A549 (cell line): ENCODE measurements at regions not wholly inside any gene's neighbourhood (a gene's known extent, or its start where the extent isn't known, plus 50 kb on each side); places are given as distances from the start of the nearest gene placed in this dataset.

Experiments
- ATAC-seq, 2 experiments: fragments of 200-7000 bp in 1 of 2; fragments of >200 bp in 1 of 2; cut with Nextera tagmentation in 1 of 2; cut with Tn5 transposase in 1 of 2; 3 replicates each; pipeline versions ENCODE4 v1.8.0 to v1.9.1; 2018 to 2020; ENCODE audit warnings: mild to moderate bottlenecking in 1 of 2, moderate library complexity in 1 of 2
- CTCF ChIA-PET: fragments of 300-600 bp; sonication (Branson Sonifier 250); formaldehyde crosslinking; extraction: SDS; loops from one replicate; lab custom pipeline; 2021; ENCODE audit warnings: antibody characterized with exemption, inconsistent platforms; lab: Yijun Ruan, JAX
- POLR2A ChIA-PET: fragments of 350-600 bp; formaldehyde crosslinking; extraction: SDS; loops from one replicate; lab custom pipeline; 2021; ENCODE audit warnings: antibody characterized with exemption, inconsistent platforms; lab: Yijun Ruan, JAX
- DNase-seq, 2 experiments: peaks; one replicate each; pipeline versions ENCODE4 v3.0.0 to v3.0.0-alpha.2; 2011 to 2016; ENCODE audit warnings: low read depth in 1 of 2, low spot score in 1 of 2
- FAIRE-seq: peaks from 2 replicates; lab custom pipeline; 2011; peaks lifted over from hg19 to GRCh38; lab: Jason Lieb, UNC
- H3K27ac ChIP-seq, 2 experiments: fragments of >200 bp; sonication (Bioruptor Twin); formaldehyde crosslinking; 3 replicates each; pipeline ENCODE4 v1.5.1; 2016 to 2017
- H3K4me1 ChIP-seq: fragments of >200 bp; sonication (Bioruptor Twin); formaldehyde crosslinking; 3 replicates; pipeline ENCODE4 v1.6.1; 2016
- H3K4me2 ChIP-seq: fragments of >200 bp; sonication (Bioruptor Twin); formaldehyde crosslinking; 3 replicates; pipeline ENCODE4 v1.6.1; 2016
- H3K4me3 ChIP-seq: fragments of >200 bp; sonication (Bioruptor Twin); formaldehyde crosslinking; 3 replicates; pipeline ENCODE4 v1.5.1; 2016
- H3K9me3 ChIP-seq: fragments of >200 bp; sonication (Bioruptor Twin); formaldehyde crosslinking; 3 replicates; pipeline ENCODE4 v1.6.1; 2016
- BCL3 ChIP-seq: fragments of >200 bp; sonication (Bioruptor Twin); formaldehyde crosslinking; IDR thresholded peaks from 3 replicates; pipeline ENCODE4 v1.6.1; 2016
- BHLHE40 ChIP-seq: IDR thresholded peaks from 2 replicates; pipeline ENCODE4 v1.6.1; 2012; ENCODE audit warnings: low read depth, low read length, inconsistent platforms
- CBX2 ChIP-seq: fragments of 200-600 bp; sonication (generic); IDR thresholded peaks from 2 replicates; pipeline ENCODE4 v1.6.1; 2016; ENCODE audit warnings: low read depth, mild to moderate bottlenecking, borderline replicate concordance
- ESRRA ChIP-seq: fragments of 150-350 bp; IDR thresholded peaks from 2 replicates; pipeline ENCODE4 v1.6.1; 2014; ENCODE audit warnings: mild to moderate bottlenecking, low read length, borderline replicate concordance
- FOXS1 ChIP-seq: fragments of 250-450 bp; sonication (Bioruptor Pico); IDR thresholded peaks from 2 replicates; pipeline ENCODE4 v1.5.0; 2020; ENCODE audit warnings: mild to moderate bottlenecking, moderate library complexity
- GATA3 ChIP-seq: IDR thresholded peaks from 2 replicates; pipeline ENCODE4 v1.6.1; 2012; ENCODE audit warnings: borderline replicate concordance
- HMGXB4 ChIP-seq: fragments of 250-450 bp; sonication (Bioruptor Pico); IDR thresholded peaks from 2 replicates; pipeline ENCODE4 v1.5.0; 2021; ENCODE audit warnings: mild to moderate bottlenecking, moderate library complexity, borderline replicate concordance
- HOXA7 ChIP-seq: fragments of 250-450 bp; sonication (Bioruptor Pico); IDR thresholded peaks from 2 replicates; pipeline ENCODE4 v1.5.0; 2020; ENCODE audit warnings: mild to moderate bottlenecking, moderate library complexity
- HOXB13 ChIP-seq: fragments of 250-450 bp; sonication (Bioruptor Pico); IDR thresholded peaks from 2 replicates; pipeline ENCODE4 v1.5.0; 2020; ENCODE audit warnings: low read depth, mild to moderate bottlenecking, moderate library complexity
- HOXB5 ChIP-seq: fragments of 250-450 bp; sonication (Bioruptor Pico); IDR thresholded peaks from 2 replicates; pipeline ENCODE4 v1.5.0; 2020; ENCODE audit warnings: mild to moderate bottlenecking, moderate library complexity
- JUNB ChIP-seq: fragments of >200 bp; sonication (Bioruptor Twin); formaldehyde crosslinking; IDR thresholded peaks from 2 replicates; pipeline ENCODE4 v1.6.1; 2016
- KDM1A ChIP-seq: fragments of 200-600 bp; sonication (generic); IDR thresholded peaks from 2 replicates; pipeline ENCODE4 v1.6.1; 2016; ENCODE audit warnings: low read depth, mild to moderate bottlenecking
- KDM5A ChIP-seq: fragments of 200-600 bp; sonication (generic); IDR thresholded peaks from 2 replicates; pipeline ENCODE4 v1.6.1; 2016; ENCODE audit warnings: antibody characterized with exemption, mild to moderate bottlenecking
- MAFK ChIP-seq: fragments of 450-650 bp; IDR thresholded peaks from 2 replicates; pipeline ENCODE4 v1.6.1; 2014; ENCODE audit not compliant: partially characterized antibody
- MAX ChIP-seq: IDR thresholded peaks from 2 replicates; pipeline ENCODE4 v1.6.1; 2012
- NFE2L2 ChIP-seq: fragments of 150-350 bp; conservative IDR thresholded peaks from 2 replicates; pipeline ENCODE4 v1.6.1; 2014; ENCODE audit warnings: low read length
- NPAS2 ChIP-seq: fragments of 250-450 bp; sonication (Bioruptor Pico); IDR thresholded peaks from 2 replicates; pipeline ENCODE4 v1.8.0; 2022; ENCODE audit warnings: mild to moderate bottlenecking, moderate library complexity, borderline replicate concordance
- PHF8 ChIP-seq: fragments of 200-600 bp; sonication (generic); IDR thresholded peaks from 2 replicates; pipeline ENCODE4 v1.6.1; 2016; ENCODE audit warnings: low read depth, mild to moderate bottlenecking, antibody characterized with exemption, moderate library complexity, borderline replicate concordance
- RAD21 ChIP-seq, 2 experiments: fragments of >200 bp in 1 of 2; sonication (Bioruptor Twin) in 1 of 2; formaldehyde crosslinking in 1 of 2; IDR thresholded peaks in 1 of 2; conservative IDR thresholded peaks in 1 of 2; 2 replicates in 1 of 2; 3 replicates in 1 of 2; pipeline ENCODE4 v1.6.1; 2012 to 2018; ENCODE audit warnings: inconsistent platforms in 1 of 2
- REST ChIP-seq: fragments of 200-600 bp; sonication (generic); IDR thresholded peaks from 2 replicates; pipeline ENCODE4 v1.6.1; 2016; ENCODE audit warnings: antibody characterized with exemption, mild to moderate bottlenecking, moderate library complexity
- SREBF2 ChIP-seq: fragments of 450-650 bp; IDR thresholded peaks from 2 replicates; pipeline ENCODE4 v1.6.1; 2014; ENCODE audit warnings: mild to moderate bottlenecking, moderate library complexity
- TFCP2L1 ChIP-seq: fragments of 250-450 bp; sonication (Bioruptor Pico); IDR thresholded peaks from 2 replicates; pipeline ENCODE4 v1.5.0; 2021; ENCODE audit warnings: mild to moderate bottlenecking
- TP53 ChIP-seq: fragments of 250-450 bp; sonication (Bioruptor Pico); IDR thresholded peaks from 2 replicates; pipeline ENCODE4 v1.5.0; 2021; ENCODE audit warnings: mild to moderate bottlenecking, moderate library complexity
- ZC3H11A ChIP-seq: fragments of 450-650 bp; IDR thresholded peaks from 2 replicates; pipeline ENCODE4 v1.6.1; 2014; ENCODE audit warnings: antibody characterized with exemption, mild to moderate bottlenecking
- ZNF302 ChIP-seq: fragments of 250-450 bp; sonication (Bioruptor Pico); IDR thresholded peaks from 2 replicates; pipeline ENCODE4 v1.9.0; 2021; ENCODE audit warnings: inconsistent platforms, mild to moderate bottlenecking, moderate library complexity
- WGBS: methylation state at CpG from one replicate; pipeline ENCODE4 v1.1.6; 2017; ENCODE audit errors: missing lambda C conversion rate; 5-methylcytosine and 5-hydroxymethylcytosine counted together

- TF ChIP-seq TP53 (CRISPR knock-in tag) (no peak), ESRRA (no peak), REST (no peak), CBX2 (no peak)
These were observed 58.7 kb downstream of the EDN1 start (continued) for GRCh38 chr6:12348530-12349511.

- H3K4me2 ChIP-seq, result no peak overlapping the region
- DNase-seq, result no peak
These were observed 60.5 kb downstream of the EDN1 start for GRCh38 chr6:12350644-12351170.

GRCh38 chr6:12351672-12352071, 61.5 kb downstream of the EDN1 start:
- H3K4me1 ChIP-seq, result peaks cover 53% of the 10 kb centered on the region
- H3K9me3 ChIP-seq, result peaks cover 37% of the 10 kb centered on the region
- POLR2A ChIA-PET, result no interaction called here
- ATAC-seq (no peak), FAIRE-seq (no peak), DNase-seq (no peak)
- H3K27ac ChIP-seq, result peak overlapping the region; percentile 85 to 88
- CTCF ChIA-PET, result no interaction called here
- H3K4me2 ChIP-seq, result no peak overlapping the region
- no peak overlapping the region for H3K4me3 ChIP-seq
- TF ChIP-seq KDM1A (no peak), GATA3 (no peak), BCL3 (no peak), KDM5A (no peak), MAFK (no peak), MAX (no peak), FOXS1 (CRISPR knock-in tag) (no peak), TFCP2L1 (CRISPR knock-in tag) (no peak), NFE2L2 (no peak), HOXA7 (CRISPR knock-in tag) (no peak)

More at GRCh38 chr6:12350644-12351170, 60.5 kb downstream of the EDN1 start:
- WGBS, result 100% methylated on average over 1 of the region's 1 CpG
- H3K4me1 ChIP-seq, result peaks cover 58% of the 10 kb centered on the region
- H3K27ac ChIP-seq, result peak overlapping the region; percentile 85 to 88
- ChIA-PET CTCF (no interaction called here), POLR2A (no interaction called here)
- FAIRE-seq, result no peak
- H3K9me3 ChIP-seq, result peaks cover 37% of the 10 kb centered on the region
- no peak overlapping the region for H3K4me3 ChIP-seq
- no peak for TF ChIP-seq HOXB5 (CRISPR knock-in tag)
- no peak for TF ChIP-seq ZC3H11A
- no peak for TF ChIP-seq FOXS1 (CRISPR knock-in tag)
- no peak for TF ChIP-seq ZNF302
- no peak for TF ChIP-seq BCL3
- TF ChIP-seq PHF8, result no peak
- TF ChIP-seq MAFK, result no peak
- TF ChIP-seq RAD21 (conservative IDR thresholded peaks at IDR 0.05 in 1 of 2, IDR thresholded peaks at IDR 0.05 in 1 of 2), result no peak
- no peak for TF ChIP-seq HOXB13 (CRISPR knock-in tag)
- no peak for TF ChIP-seq GATA3
- no peak for TF ChIP-seq SREBF2
- no peak for TF ChIP-seq BHLHE40
- no peak for TF ChIP-seq NPAS2 (CRISPR knock-in tag)
- no peak for TF ChIP-seq TP53 (CRISPR knock-in tag)
- no peak for TF ChIP-seq JUNB
- no peak for TF ChIP-seq HMGXB4 (CRISPR knock-in tag)
- no peak for ATAC-seq
